Central memory CD4-positive, alpha-beta T cell (primary cell): ENCODE measurements at regions not wholly inside any gene's neighbourhood (a gene's known extent, or its start where the extent isn't known, plus 50 kb on each side); places are given as distances from the start of the nearest gene placed in this dataset.

Experiments used
- DNase-seq: peaks from one replicate; pipeline ENCODE4 v3.0.0; 2022

DNA sequence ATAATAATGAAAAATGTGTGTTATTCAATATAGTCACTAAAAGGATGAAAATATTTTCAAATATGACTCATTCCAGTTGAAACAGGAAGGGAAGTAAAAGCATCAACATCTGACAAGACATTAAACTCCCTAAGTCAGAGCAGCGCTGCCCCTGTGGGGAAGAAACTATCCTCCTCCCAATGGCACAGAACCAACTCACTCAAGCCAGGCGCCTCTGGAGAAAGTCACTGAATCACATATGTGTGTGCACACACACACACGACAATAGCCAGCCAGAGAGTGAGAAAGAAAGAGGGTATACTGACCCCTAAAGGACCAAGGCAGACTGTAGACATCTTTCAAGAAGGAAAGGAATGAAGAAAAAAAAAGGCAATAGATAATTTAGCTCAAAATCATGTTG lies 126.9 kb downstream of the SETD4 start:
- DNase-seq, result no peak

DNA sequence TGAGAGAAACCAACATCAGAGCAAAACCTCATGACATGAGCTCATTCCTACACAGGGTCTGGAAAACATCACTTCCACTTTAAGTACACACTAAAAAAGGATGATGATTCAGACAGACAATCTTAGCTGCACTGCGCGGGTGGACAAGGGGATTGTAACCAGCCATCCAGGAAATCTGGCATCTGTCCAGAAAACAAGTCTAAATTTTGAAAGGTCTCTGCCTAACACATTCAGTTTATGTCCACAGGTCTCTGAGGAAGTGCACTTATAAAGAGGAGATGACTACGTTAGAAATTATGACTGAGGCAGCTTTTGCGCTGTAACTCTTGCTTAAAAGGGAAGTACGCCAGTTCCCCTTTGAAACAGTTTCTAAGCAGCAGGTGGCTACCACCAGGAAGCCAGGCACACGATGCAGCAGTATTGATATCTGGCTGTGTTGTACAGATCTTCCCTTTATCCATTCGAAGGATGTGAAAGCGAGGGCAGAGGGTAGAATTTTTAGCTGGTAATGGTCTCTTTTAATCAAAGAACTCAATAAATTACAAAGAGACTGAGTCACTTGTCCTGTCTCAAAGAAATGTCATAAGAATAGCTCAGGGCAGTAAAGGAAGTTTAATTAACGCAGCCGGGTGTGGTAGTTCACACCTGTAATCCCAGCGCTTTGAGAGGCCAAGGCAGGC lies 128.0 kb downstream of the SETD4 start:
- DNase-seq, result peak; percentile 1

GRCh38 chr21:35929901-35930300 lies 130.4 kb downstream of the SETD4 start:
- no peak for DNase-seq

- no peak for DNase-seq
Measured at GRCh38 chr21:35927262-35927661, 133.1 kb downstream of the SETD4 start.

- no peak for DNase-seq
Measured at GRCh38 chr21:35926003-35926740, 134.2 kb downstream of the SETD4 start.

DNA sequence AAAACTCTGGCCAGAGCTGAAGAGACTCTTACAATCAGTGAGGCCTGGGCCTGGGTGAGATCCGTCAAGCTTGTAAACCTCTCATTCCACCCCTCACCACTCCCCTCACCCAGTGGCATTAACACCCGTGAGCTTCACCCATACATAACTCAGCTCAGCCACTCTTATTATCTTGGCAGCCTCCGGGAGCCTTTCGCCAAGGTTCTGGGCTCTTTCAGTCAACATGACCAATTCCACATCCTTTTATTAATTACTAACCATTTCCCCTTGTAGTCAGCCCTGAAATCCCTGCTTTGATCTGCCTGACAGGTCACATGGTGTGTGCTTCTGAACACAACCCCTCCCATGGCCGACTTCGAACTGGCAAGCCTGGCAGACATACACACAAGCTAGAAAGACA lies 134.8 kb downstream of the SETD4 start:
- no peak for DNase-seq

DNA sequence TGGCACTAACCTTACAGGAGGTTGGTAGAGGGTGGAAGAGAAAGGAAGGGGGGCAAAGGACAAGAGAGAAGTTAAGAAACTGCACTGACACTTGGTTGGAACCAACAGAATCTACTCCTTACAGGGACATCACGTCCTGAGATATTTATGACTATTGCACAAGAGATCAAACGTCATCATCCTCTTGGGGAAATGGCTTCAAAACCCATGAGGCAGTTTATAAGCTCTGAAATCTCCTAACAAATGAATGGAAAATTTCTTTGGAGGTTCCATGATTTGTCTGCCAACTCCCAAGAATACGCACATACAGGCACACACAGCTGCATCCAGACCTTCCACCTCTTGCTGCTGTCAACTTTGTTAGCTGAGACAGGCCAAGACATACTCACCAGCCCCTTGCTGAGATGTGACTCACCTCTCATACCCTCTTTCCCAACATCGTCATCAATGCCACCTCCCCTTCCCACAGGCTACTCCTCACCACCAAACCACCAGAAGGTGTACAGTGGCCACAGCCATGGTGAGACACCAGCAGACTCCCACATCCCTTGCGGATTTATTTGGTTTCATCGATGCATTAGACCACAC lies 135.5 kb downstream of the SETD4 start:
- DNase-seq, result no peak

DNA sequence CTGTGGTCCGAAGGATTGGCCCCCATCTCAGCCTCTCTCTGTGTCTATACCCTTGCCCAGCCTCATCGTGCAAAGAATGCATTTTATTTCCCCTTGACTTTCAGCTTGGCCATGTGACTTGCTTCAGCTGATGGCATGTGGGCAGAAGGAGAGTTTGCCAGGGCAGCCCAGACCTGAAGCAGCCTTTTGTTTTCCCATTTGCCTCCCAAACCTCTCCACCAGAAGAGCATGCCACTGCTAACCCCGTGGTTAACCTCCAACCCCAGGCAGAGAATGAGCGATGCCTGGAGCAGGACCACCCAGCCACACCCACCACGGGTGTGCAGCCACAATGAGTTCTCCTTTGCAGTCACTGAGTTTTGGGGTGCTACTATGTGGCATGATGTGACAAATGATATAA lies 136.4 kb downstream of the SETD4 start:
- DNase-seq, result no peak

DNA sequence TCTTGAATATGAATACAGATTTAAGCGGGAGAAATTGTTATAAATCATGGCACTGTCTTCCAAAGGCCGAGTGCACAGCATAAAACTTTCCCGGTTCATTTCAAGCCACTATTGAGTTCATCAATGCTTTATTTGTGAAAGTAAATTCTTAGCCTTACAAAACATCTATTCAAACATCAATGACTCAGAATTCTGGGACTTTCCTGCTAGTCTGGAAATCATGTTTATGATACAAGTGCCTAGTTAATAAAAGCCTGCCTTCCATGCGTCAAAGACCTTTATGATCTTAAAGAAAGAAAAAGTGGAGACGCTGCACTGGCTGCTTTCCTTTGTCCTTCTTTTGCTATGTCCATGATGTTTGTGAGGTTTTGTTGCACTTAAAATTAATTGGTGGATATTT lies 137.7 kb downstream of the SETD4 start:
- DNase-seq, result no peak

- no peak for DNase-seq
Measured at GRCh38 chr21:35921471-35921870, 138.9 kb downstream of the SETD4 start.

DNA sequence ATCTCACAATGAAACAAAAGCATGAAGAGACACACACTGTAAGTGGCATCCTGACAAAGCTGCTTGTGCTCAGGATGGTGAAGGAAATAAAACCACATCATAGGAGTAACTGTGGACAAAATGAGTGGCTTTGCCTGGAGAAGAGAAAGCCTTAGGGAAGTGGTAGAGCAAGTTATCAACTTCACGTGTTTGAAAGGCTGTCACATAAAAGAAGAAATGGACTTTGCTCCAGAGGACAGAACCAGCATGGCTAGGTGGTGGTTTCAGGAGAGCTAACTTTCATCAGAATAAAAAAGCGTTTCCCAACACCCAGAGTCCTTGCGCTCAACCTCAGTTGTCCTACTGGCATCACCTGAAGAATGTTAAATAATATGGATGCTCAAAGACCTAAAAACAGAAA lies 139.9 kb downstream of the SETD4 start:
- no peak for DNase-seq

DNA sequence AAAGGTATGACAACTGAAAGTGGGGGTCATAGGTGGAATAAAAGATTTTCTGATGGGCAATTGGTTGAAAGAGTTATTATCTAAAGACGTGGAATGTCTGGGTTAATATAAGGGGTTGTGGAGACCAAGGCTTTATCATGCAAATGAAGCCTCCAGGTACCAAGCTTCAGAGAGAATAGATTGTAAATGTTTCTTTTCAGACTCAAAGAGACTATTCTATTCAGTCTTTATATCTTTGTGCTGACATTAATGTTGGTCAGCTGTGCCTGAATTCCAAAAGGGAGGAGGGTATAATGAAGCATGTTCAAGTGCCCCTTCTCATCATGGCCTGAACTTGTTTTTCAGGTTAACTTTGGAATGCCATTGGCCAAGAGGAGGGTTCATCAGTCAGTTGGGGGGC lies 145.3 kb downstream of the SETD4 start:
- DNase-seq, result no peak

DNA sequence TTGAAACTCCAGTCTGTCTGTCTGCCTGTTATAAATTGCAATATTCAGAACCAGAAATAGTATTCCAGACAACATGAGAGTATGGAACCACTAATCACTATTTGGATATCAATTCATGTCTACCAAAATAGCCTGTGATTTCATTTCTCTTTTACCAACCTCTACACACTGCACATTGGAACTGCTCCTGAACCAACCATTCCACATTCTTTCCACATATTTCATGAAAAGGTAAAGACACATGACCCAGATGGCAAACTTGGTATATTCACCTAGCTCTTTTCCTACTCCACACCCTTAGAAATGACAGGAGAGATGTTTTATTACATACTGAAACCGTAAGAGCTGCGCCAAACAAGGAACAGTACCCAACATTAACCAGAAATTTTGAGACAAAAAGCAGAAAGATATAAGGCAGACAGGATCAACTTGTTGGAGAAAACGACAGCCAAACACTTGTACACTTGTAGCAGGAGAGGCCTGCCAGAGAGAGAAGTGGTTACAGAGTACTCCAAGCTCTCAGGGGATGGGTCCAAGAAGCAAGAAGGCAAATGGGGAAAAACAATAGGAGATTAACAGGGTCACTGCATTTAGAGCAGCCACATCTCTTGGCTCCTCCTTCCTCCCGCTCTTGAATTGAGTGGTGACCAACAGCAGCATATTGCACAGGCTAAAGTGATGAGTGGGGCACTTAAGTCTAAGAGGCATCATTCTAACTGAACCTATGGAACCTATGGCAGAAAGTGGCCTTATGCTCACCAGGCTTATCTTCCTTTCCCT lies 148.7 kb downstream of the SETD4 start:
- DNase-seq, result no peak

DNA sequence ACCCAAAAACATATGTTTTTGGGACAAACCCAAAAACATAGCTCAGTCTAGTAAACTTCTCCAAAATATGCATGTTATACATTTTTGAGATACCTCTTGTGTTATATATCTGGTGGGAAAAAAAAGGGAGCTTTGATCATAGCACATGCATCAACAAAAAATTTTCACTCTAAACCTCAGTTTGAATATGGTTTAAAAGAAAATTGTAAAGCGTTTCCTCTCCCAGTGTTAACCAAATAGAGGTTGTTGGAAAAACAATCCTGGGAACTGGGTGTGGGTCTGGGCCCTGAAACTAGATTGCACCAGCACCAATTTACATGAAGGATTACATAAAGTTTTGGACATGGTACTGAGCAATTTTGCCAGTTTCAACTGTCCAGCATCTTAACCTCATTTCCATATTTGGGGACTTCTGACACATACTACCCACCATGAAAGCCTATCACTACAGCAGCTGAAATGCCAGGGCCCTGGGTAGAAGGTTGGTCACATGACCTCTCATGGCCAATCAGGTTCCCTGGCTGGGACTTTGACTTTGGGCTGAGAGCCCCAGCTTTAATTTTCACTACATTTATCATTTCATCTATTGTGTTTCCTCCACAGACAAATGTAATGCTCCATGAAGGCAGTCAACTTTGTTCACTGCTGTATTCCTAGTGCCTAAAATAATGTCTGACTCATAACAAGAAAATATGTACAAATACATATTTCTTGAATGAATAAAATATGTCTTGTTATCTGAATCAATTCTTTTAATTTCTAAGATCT lies 150.7 kb downstream of the SETD4 start:
- no peak for DNase-seq

- DNase-seq, result no peak
Measured at GRCh38 chr21:35908311-35909078, 151.8 kb downstream of the SETD4 start.

DNA sequence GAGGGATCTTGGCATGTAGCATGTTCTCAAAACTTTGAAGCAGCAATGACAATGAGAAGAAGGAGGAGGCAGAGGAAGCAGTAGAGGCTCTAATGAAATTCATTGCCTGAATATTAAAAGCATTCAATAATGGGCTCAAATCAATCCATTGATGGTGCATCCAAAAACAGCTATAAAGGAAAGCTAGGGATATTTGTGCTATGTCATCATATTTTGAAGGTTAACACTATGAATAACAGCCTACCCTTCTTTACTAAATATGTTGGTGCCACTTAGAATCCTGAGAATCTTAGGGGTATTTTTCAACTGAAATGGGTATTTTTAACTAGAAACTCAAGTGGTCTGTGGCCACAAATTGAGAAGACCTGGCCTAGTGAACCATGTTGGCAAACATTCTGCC lies 153.7 kb downstream of the SETD4 start:
- no peak for DNase-seq

DNA sequence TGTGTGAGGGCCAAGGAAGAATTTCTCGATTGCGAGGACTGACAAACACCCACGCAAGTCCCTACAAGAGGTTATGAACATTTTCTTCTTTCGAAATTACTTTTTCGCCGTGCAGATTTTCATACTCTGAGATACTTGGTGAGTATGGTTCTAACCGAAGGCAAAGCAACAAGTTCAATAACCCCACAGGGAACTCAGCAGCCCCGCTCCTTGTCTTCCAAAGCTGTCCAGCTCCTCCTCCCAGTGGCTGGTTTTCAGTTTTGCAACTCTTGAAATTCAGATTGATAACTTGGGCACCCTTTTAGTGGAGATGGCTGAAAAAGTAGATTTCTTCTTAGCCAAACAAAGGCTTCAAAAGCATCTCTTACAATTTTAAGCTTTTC lies 154.4 kb downstream of the SETD4 start:
- no peak for DNase-seq

- no peak for DNase-seq
Measured at GRCh38 chr21:35905096-35905962, 155.0 kb downstream of the SETD4 start.

DNA sequence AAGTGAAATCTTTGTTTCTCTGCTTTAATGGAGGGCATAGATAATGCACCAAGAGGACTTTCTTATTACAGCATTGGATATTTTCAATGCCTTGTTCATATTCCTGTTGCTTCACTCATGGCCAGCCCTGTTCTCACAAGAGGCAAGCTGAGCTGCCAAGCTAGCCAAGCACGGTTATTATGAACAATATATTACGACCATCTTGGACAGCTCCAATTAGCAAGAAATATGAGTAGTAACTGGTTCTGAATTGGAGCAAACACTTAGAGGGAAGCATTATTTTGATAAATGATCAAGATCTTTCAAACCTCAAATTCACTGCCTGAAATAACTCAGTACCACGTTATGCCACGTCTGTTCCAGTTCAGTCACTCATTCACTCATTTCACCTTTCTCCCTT lies 159.8 kb downstream of the SETD4 start:
- no peak for DNase-seq

DNA sequence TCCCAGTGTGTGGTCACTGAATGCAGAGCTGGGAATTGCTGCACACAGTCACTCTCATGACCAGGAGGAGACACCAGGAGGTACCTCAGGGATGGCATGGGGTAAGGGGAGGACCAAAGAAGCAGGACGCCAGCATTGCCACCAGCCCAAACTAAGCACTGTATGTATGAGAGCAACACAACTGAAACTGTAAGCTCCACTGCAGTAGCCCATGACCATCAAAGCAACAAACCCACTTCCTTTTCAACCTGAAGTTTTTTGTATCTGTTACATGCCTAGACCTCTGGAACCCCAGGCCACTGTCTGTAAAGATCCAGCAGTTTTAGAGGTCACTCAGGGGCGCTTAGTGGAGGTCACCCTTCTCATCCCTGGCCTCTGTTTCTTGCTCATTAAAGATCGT lies 164.3 kb downstream of the SETD4 start:
- DNase-seq, result no peak

DNA sequence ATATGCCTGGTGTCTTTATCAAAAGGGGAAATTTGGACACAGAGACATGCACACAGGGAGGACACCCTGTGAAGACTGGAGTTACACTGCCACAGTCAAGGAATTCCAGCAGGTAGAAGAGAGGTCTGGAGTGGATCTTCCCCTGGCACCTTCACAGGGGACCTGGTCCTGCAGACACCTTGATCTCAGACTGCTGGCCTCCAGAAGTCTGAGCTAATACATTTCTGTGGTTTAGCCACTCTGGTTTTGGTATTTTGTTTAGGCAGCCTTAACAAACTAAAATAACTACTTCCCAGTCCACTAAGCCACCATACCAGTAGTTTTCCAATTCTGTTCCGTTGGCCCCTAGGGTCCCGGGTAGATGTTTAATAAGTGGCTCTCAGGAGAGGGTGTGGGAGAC lies 164.7 kb downstream of the SETD4 start:
- no peak for DNase-seq
